ENCODE measurements at regions not wholly inside any gene's neighbourhood (a gene's known extent, or its start where the extent isn't known, plus 50 kb on each side); places are given as distances from the start of the nearest gene placed in this dataset.

DNA sequence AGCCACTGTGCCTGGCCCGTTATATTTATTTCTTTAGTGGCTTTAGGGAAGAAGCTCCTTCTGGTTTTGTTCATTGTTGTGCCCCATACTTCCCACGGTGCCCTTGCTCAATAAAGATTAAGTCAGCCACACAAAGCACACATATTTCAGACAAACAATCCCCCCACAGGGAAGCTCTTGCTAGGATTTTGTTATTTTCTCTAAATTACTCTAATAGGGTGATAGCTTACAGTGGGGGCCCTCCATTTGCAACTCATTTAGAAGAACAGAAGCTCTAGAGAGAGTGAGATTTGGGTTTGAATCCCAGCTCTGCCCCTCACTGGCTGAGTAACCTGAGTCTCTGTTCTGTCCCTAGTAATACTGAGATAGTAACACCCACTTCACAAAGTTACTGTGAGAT lies 499.9 kb downstream of the GRIN2A start:
- no peak for TF ChIP-seq POLR2AphosphoS5 (IDR thresholded peaks at IDR 0.05; ENCODE audit: insufficient read depth, low read depth, low read length)
- TF ChIP-seq POLR2A (IDR thresholded peaks at IDR 0.05; ENCODE audit: low read depth, low read length) = no peak
- no peak for TF ChIP-seq JUN (IDR thresholded peaks at IDR 0.05; ENCODE audit: borderline replicate concordance, insufficient read depth, insufficient read length, low read depth)
